K562 (cell line): ENCODE measurements at regions not wholly inside any gene's neighbourhood (a gene's known extent, or its start where the extent isn't known, plus 50 kb on each side); places are given as distances from the start of the nearest gene placed in this dataset.

Experiments used
- ATAC-seq: fragments of 200-7000 bp; cut with Tn5 transposase; 3 replicates; pipeline ENCODE4 v1.9.1; 2020; ENCODE audit warnings: moderate library complexity
- BruUV-seq: library from RNA; stranded (reverse); fragments of 400-500 nt; replicated peaks from 2 replicates; lab custom pipeline; 2021; lab: Mats Ljungman, UMichigan
- CTCF ChIA-PET: fragments of 300-600 bp; formaldehyde crosslinking; extraction: SDS; loops from one replicate; lab custom pipeline; 2021; ENCODE audit warnings: low intra/inter-chr PET ratio; lab: Yijun Ruan, JAX
- POLR2A ChIA-PET: fragments of 300-600, 350-650 bp; sonication (Branson Sonifier 250); formaldehyde crosslinking; extraction: SDS; loops from one replicate; lab custom pipeline; 2021; ENCODE audit warnings: antibody characterized with exemption, inconsistent platforms; lab: Yijun Ruan, JAX
- DNase-seq, 4 experiments: peaks; one replicate each; pipeline versions ENCODE4 v3.0.0 to v3.0.0-alpha.2; 2011 to 2018; ENCODE audit warnings: low spot score in 3 of 4, mixed read lengths in 3 of 4; ENCODE audit errors: extremely low read depth in 1 of 4
- FAIRE-seq: peaks from 2 replicates; lab custom pipeline; 2011; peaks lifted over from hg19 to GRCh38; lab: Jason Lieb, UNC
- H2AFZ ChIP-seq: 2 replicates; pipeline ENCODE4 v1.6.0; 2011; ENCODE audit warnings: low read depth, low read length, control low read depth, inconsistent platforms
- H3K27ac ChIP-seq: fragments of 200-600 bp; 3 replicates; pipeline ENCODE4 v1.8.0; 2011; ENCODE audit warnings: low read depth, mild to moderate bottlenecking, control low read depth, inconsistent platforms, low read length, moderate library complexity, mixed read lengths; ENCODE audit errors: extremely low read depth
- H3K27me3 ChIP-seq, 2 experiments: fragments of 300-600 bp in 1 of 2; 2 replicates in 1 of 2; 3 replicates in 1 of 2; pipeline versions ENCODE4 v1.6.0 to v1.8.0; 2011; ENCODE audit warnings: inconsistent platforms in 2 of 2, low read length in 2 of 2, mild to moderate bottlenecking in 1 of 2, mixed read lengths in 1 of 2, moderate library complexity in 1 of 2; ENCODE audit not compliant: control insufficient read depth in 2 of 2, insufficient read depth in 2 of 2
- H3K36me3 ChIP-seq: fragments of 300-600 bp; 3 replicates; pipeline ENCODE4 v1.8.0; 2011; ENCODE audit warnings: mild to moderate bottlenecking, low read length, inconsistent platforms; ENCODE audit not compliant: control insufficient read depth, insufficient read depth
- H3K4me1 ChIP-seq, 2 experiments: fragments of 200-600 bp in 1 of 2; replicated peaks in 1 of 2; 2 replicates in 1 of 2; 3 replicates in 1 of 2; pipeline versions ENCODE4 v1.5.1 to v1.8.0; 2011; ENCODE audit warnings: inconsistent platforms in 2 of 2, low read length in 2 of 2, mild to moderate bottlenecking in 1 of 2, mixed read lengths in 1 of 2, moderate library complexity in 1 of 2; ENCODE audit not compliant: control insufficient read depth in 2 of 2, insufficient read depth in 2 of 2
- H3K4me2 ChIP-seq: 2 replicates; pipeline ENCODE4 v1.6.1; 2011; ENCODE audit warnings: low read length, control low read depth, inconsistent platforms, mixed read lengths; ENCODE audit not compliant: insufficient read depth
- H3K4me3 ChIP-seq: fragments of 200-600 bp; sonication (generic), shearing (Covaris generic); 2 replicates; pipeline ENCODE4 v1.5.1; 2016; ENCODE audit warnings: control low read depth, inconsistent platforms
- H3K79me2 ChIP-seq: fragments of 200-600 bp; 3 replicates; pipeline ENCODE4 v1.8.0; 2011; ENCODE audit warnings: low read length, inconsistent platforms; ENCODE audit not compliant: control insufficient read depth, insufficient read depth
- H3K9ac ChIP-seq, 2 experiments: 2 replicates each; pipeline versions ENCODE4 v1.6.0 to v1.6.1; 2011; ENCODE audit warnings: low read depth in 2 of 2, low read length in 2 of 2, control low read depth in 1 of 2, inconsistent platforms in 1 of 2, mild to moderate bottlenecking in 1 of 2, mixed read lengths in 1 of 2; ENCODE audit not compliant: insufficient read depth in 1 of 2
- H3K9me1 ChIP-seq: one replicate; pipeline ENCODE4 v1.6.0; 2011; ENCODE audit warnings: inconsistent platforms, mild to moderate bottlenecking, low read length, moderate library complexity; ENCODE audit not compliant: control insufficient read depth, insufficient read depth
- H3K9me3 ChIP-seq: replicated peaks from 2 replicates; pipeline ENCODE4 v1.5.1; 2011; ENCODE audit warnings: low read depth, low read length, inconsistent platforms; ENCODE audit not compliant: control insufficient read depth, insufficient read depth
- H4K20me1 ChIP-seq: replicated peaks from 2 replicates; pipeline ENCODE4 v1.6.1; 2011; ENCODE audit warnings: low read length, inconsistent platforms, mixed read lengths; ENCODE audit not compliant: control insufficient read depth, insufficient read depth
- BCL6 ChIP-seq: fragments of 250-450 bp; sonication (Bioruptor Pico); IDR thresholded peaks from 2 replicates; pipeline ENCODE4 v1.4.0; 2020
- E2F6 ChIP-seq, 2 experiments: IDR thresholded peaks; 2 replicates each; pipeline ENCODE4 v1.6.1; 2011; ENCODE audit warnings: borderline replicate concordance in 1 of 2, control low read depth in 1 of 2, low read depth in 1 of 2, low read length in 1 of 2, mild to moderate bottlenecking in 1 of 2, mixed read lengths in 1 of 2, moderate library complexity in 1 of 2; ENCODE audit not compliant: insufficient read depth in 1 of 2, insufficient read length in 1 of 2, poor library complexity in 1 of 2, severe bottlenecking in 1 of 2; ENCODE audit errors: extremely low read depth in 1 of 2
- HDAC2 ChIP-seq: fragments of 450-650 bp; IDR thresholded peaks from 2 replicates; pipeline ENCODE4 v1.6.1; 2016; ENCODE audit warnings: mild to moderate bottlenecking
- HINFP ChIP-seq: fragments of 450-650 bp; conservative IDR thresholded peaks from 2 replicates; pipeline ENCODE4 v1.6.1; 2016; ENCODE audit warnings: missing genetic modification characterization, low read depth, mild to moderate bottlenecking, control low read depth, missing compliant biosample characterization
- MAZ ChIP-seq, 2 experiments: fragments of 450-650 bp in 1 of 2; sonication (generic) in 1 of 2; formaldehyde crosslinking; IDR thresholded peaks in 1 of 2; conservative IDR thresholded peaks in 1 of 2; 2 replicates each; pipeline versions ENCODE4 v1.4.0 to v1.5.0; 2020; ENCODE audit warnings: mild to moderate bottlenecking in 1 of 2, missing genetic modification reagents in 1 of 2
- SAP30 ChIP-seq: fragments of 200-600 bp; sonication (generic); IDR thresholded peaks from 2 replicates; pipeline ENCODE4 v1.6.1; 2012; ENCODE audit warnings: borderline replicate concordance, low read depth, mild to moderate bottlenecking, moderate library complexity, low read length, control low read depth, inconsistent platforms; ENCODE audit not compliant: insufficient read depth, poor library complexity, severe bottlenecking
- UBTF ChIP-seq, 2 experiments: IDR thresholded peaks; 2 replicates each; pipeline ENCODE4 v1.6.1; 2012; ENCODE audit warnings: improper control_type of control experiment in 2 of 2, low read depth in 2 of 2, low read length in 2 of 2, borderline replicate concordance in 1 of 2
- ZBTB17 ChIP-seq: fragments of 450-650 bp; formaldehyde crosslinking; IDR thresholded peaks from 2 replicates; pipeline ENCODE4 v1.4.0; 2020; ENCODE audit warnings: mild to moderate bottlenecking
- ZMIZ1 ChIP-seq, 2 experiments: fragments of 150-350 bp in 1 of 2; IDR thresholded peaks; 2 replicates each; pipeline ENCODE4 v1.6.1; 2012 to 2016; ENCODE audit warnings: low read depth in 2 of 2, low read length in 2 of 2, mild to moderate bottlenecking in 1 of 2, moderate library complexity in 1 of 2
- ZNF184 ChIP-seq: sonication (generic); formaldehyde crosslinking; IDR thresholded peaks from 2 replicates; pipeline ENCODE4 v1.5.0; 2020; ENCODE audit warnings: missing genetic modification reagents
- WGBS: fragments of 100-300 bp; shearing (Covaris generic); methylation state at CpG from one replicate; pipeline ENCODE4 v1.1.6; 2016; ENCODE audit warnings: low coverage, mixed read lengths; ENCODE audit not compliant: insufficient coverage; ENCODE audit errors: missing lambda C conversion rate; 5-methylcytosine and 5-hydroxymethylcytosine counted together
- in situ Hi-C: fragments of 300-500 bp; cut with MboI; formaldehyde crosslinking; loops from 4 replicates; pipeline ENCODE4 v1.15.0; 2018; ENCODE audit warnings: inconsistent platforms, mixed read lengths
- intact Hi-C: fragments of 100-400 bp; cut with micrococcal nuclease; formaldehyde crosslinking; loops from 2 replicates; pipeline ENCODE4 v1.14.2; 2022

GRCh38 chr2:216317831-216318520, 54.3 kb downstream of the MARCHF4 start:
- BruUV-seq = no TSS peak
- no peak for TF ChIP-seq UBTF (IDR thresholded peaks at IDR 0.05; ENCODE audit: borderline replicate concordance in 1 of 2, low read depth in 2 of 2, low read length in 2 of 2)
- TF ChIP-seq ZBTB17 = no peak
- no peak for TF ChIP-seq E2F6 (IDR thresholded peaks at IDR 0.05; ENCODE audit: borderline replicate concordance in 1 of 2, extremely low read depth in 1 of 2, insufficient read depth in 1 of 2, insufficient read length in 1 of 2, low read depth in 1 of 2, low read length in 1 of 2, poor library complexity in 1 of 2, severe bottlenecking in 1 of 2)
- TF ChIP-seq HDAC2 = no peak
- TF ChIP-seq ZMIZ1 (IDR thresholded peaks at IDR 0.05; ENCODE audit: low read depth in 2 of 2, low read length in 2 of 2) = no peak
- TF ChIP-seq BCL6 (CRISPR knock-in tag) = no peak
- TF ChIP-seq HINFP (tag) = no peak
- TF ChIP-seq ZNF184 (CRISPR knock-in tag) = no peak
- no peak for TF ChIP-seq MAZ (CRISPR knock-in tag; conservative IDR thresholded peaks at IDR 0.05 in 1 of 2, IDR thresholded peaks at IDR 0.05 in 1 of 2)
- no peak for TF ChIP-seq SAP30
- Histone ChIP-seq H2AFZ (no peak overlapping the region), H3K4me1 (no peaks in the 10 kb centered on the region), H3K27ac (no peak overlapping the region), H3K79me2 (no peaks in the 10 kb centered on the region), H3K9me1 (no peaks in the 10 kb centered on the region), H3K4me2 (no peak overlapping the region), H3K27me3 (peaks cover 10 to 18% of the 10 kb centered on the region in 2 experiments; a peak in 4 of 5 replicates), H3K36me3 (no peaks in the 10 kb centered on the region), H4K20me1 (no peaks in the 10 kb centered on the region), H3K4me3 (no peak overlapping the region), H3K9me3 (no peaks in the 10 kb centered on the region), H3K9ac (no peak overlapping the region)
- WGBS = 0% methylated on average over 7 of the region's 9 CpGs
- FAIRE-seq = no peak
- no peak for DNase-seq
- intact Hi-C loops (no loop called here), in situ Hi-C loops (no loop called here)
- ATAC-seq = no peak
- POLR2A ChIA-PET = interaction anchor here (0.6 kb wide), 1 partner anchor 22 kb away, joined by 3 read pairs; no protein-coding TSS in a partner anchor
- CTCF ChIA-PET = no interaction called here
